Colon (tissue), 2 donors: ENCODE measurements at regions not wholly inside any gene's neighbourhood (a gene's known extent, or its start where the extent isn't known, plus 50 kb on each side); places are given as distances from the start of the nearest gene placed in this dataset.

Experiments
- FAIRE-seq: peaks from 2 replicates; lab custom pipeline; 2012; peaks lifted over from hg19 to GRCh38; lab: Jason Lieb, UNC
- donor health status: control.
- donor health status: control.

GRCh38 chr2:224325941-224326340 is 76.0 kb downstream of the FAM124B start:
- FAIRE-seq = no peak

GRCh38 chr2:224324604-224325003 is 77.3 kb downstream of the FAM124B start:
- no peak for FAIRE-seq

GRCh38 chr2:224320660-224321059 is 81.2 kb downstream of the FAM124B start:
- no peak for FAIRE-seq

GRCh38 chr2:224319750-224320149 is 82.2 kb downstream of the FAM124B start:
- no peak for FAIRE-seq

- no peak for FAIRE-seq
Observed at GRCh38 chr2:224312741-224313140, 89.2 kb downstream of the FAM124B start.

GRCh38 chr2:224310943-224311625 is 90.8 kb downstream of the FAM124B start:
- no peak for FAIRE-seq

- no peak for FAIRE-seq
Observed at GRCh38 chr2:224309176-224309575, 92.7 kb downstream of the FAM124B start.

GRCh38 chr2:224308272-224308911 is 93.5 kb downstream of the FAM124B start:
- no peak for FAIRE-seq

GRCh38 chr2:224302952-224303351 is 99.0 kb downstream of the FAM124B start:
- no peak for FAIRE-seq

- no peak for FAIRE-seq
Observed at GRCh38 chr2:224293976-224294375, 107.9 kb downstream of the FAM124B start.

- no peak for FAIRE-seq
Observed at GRCh38 chr2:224287531-224287930, 114.4 kb downstream of the FAM124B start.

- no peak for FAIRE-seq
Observed at GRCh38 chr2:224286923-224287322, 115.0 kb downstream of the FAM124B start.

- no peak for FAIRE-seq
Observed at GRCh38 chr2:224284134-224284946, 117.6 kb downstream of the FAM124B start.

GRCh38 chr2:224283466-224283965 is 118.4 kb downstream of the FAM124B start:
- no peak for FAIRE-seq

- no peak for FAIRE-seq
Observed at GRCh38 chr2:224281374-224281773, 120.5 kb downstream of the FAM124B start.

GRCh38 chr2:224278531-224278930 is 123.4 kb downstream of the FAM124B start:
- FAIRE-seq = no peak

GRCh38 chr2:224276251-224276650 is 125.7 kb downstream of the FAM124B start:
- FAIRE-seq = no peak

GRCh38 chr2:224272237-224272910 is 129.5 kb downstream of the FAM124B start:
- FAIRE-seq = no peak

- FAIRE-seq = no peak
Observed at GRCh38 chr2:224271617-224272236, 130.2 kb downstream of the FAM124B start.

- FAIRE-seq = no peak
Observed at GRCh38 chr2:224268441-224268840, 133.5 kb downstream of the FAM124B start.

- no peak for FAIRE-seq
Observed at GRCh38 chr2:224264259-224264658, 137.6 kb downstream of the FAM124B start.

- no peak for FAIRE-seq
Observed at GRCh38 chr2:224263571-224264043, 138.3 kb downstream of the FAM124B start.
